Mesendoderm (in vitro differentiated cells): ENCODE measurements at regions not wholly inside any gene's neighbourhood (a gene's known extent, or its start where the extent isn't known, plus 50 kb on each side); places are given as distances from the start of the nearest gene placed in this dataset.

Experiments
- DNase-seq: peaks from one replicate; pipeline ENCODE4 v3.0.0; 2013
- H2AK5ac ChIP-seq: 2 replicates; pipeline ENCODE4 v1.6.1; 2013; ENCODE audit warnings: low read length, inconsistent platforms
- H2BK120ac ChIP-seq: 2 replicates; pipeline ENCODE4 v1.6.1; 2013; ENCODE audit warnings: low read depth, mild to moderate bottlenecking, low read length, moderate library complexity, mixed read lengths
- H2BK15ac ChIP-seq: replicated peaks from 2 replicates; pipeline ENCODE4 v1.6.1; 2013; ENCODE audit warnings: low read depth, mild to moderate bottlenecking, moderate library complexity
- H2BK5ac ChIP-seq: 2 replicates; pipeline ENCODE4 v1.6.1; 2013; ENCODE audit warnings: low read length, inconsistent platforms
- H3K18ac ChIP-seq: 2 replicates; pipeline ENCODE4 v1.6.1; 2013; ENCODE audit warnings: mild to moderate bottlenecking, low read length, mixed read lengths
- H3K23ac ChIP-seq: one replicate; pipeline ENCODE4 v1.6.1; 2013; ENCODE audit warnings: low read length
- H3K27ac ChIP-seq: 2 replicates; pipeline ENCODE4 v1.5.1; 2013; ENCODE audit warnings: low read depth, mild to moderate bottlenecking, inconsistent platforms, low read length, moderate library complexity
- H3K27me3 ChIP-seq: 2 replicates; pipeline ENCODE4 v1.6.1; 2013; ENCODE audit warnings: low read length, control low read depth, mild to moderate bottlenecking, inconsistent platforms; ENCODE audit not compliant: insufficient read depth, poor library complexity
- H3K36me3 ChIP-seq: 2 replicates; pipeline ENCODE4 v1.6.1; 2013; ENCODE audit warnings: low read length, inconsistent platforms; ENCODE audit not compliant: control insufficient read depth, insufficient read depth
- H3K4ac ChIP-seq: one replicate; pipeline ENCODE4 v1.6.1; 2013; ENCODE audit warnings: low read depth, mild to moderate bottlenecking, low read length, moderate library complexity
- H3K4me1 ChIP-seq: 2 replicates; pipeline ENCODE4 v1.6.1; 2013; ENCODE audit warnings: low read depth, low read length, inconsistent platforms; ENCODE audit not compliant: control insufficient read depth
- H3K4me2 ChIP-seq: 2 replicates; pipeline ENCODE4 v1.6.1; 2013; ENCODE audit warnings: low read length
- H3K4me3 ChIP-seq: 2 replicates; pipeline ENCODE4 v1.5.1; 2013; ENCODE audit warnings: mild to moderate bottlenecking, low read length
- H3K56ac ChIP-seq: one replicate; pipeline ENCODE4 v1.6.1; 2013; ENCODE audit warnings: low read length
- H3K79me1 ChIP-seq: 2 replicates; pipeline ENCODE4 v1.6.1; 2013; ENCODE audit warnings: low read length, inconsistent platforms
- H3K79me2 ChIP-seq: 2 replicates; pipeline ENCODE4 v1.6.1; 2013; ENCODE audit warnings: mild to moderate bottlenecking, low read length; ENCODE audit not compliant: control insufficient read depth, insufficient read depth
- H3K9ac ChIP-seq: 2 replicates; pipeline ENCODE4 v1.6.1; 2013; ENCODE audit warnings: low read length, inconsistent platforms
- H4K5ac ChIP-seq: one replicate; pipeline ENCODE4 v1.6.1; 2013; ENCODE audit warnings: low read length
- H4K8ac ChIP-seq: one replicate; pipeline ENCODE4 v1.6.1; 2013; ENCODE audit warnings: low read depth, mild to moderate bottlenecking, control low read depth, low read length, moderate library complexity
- WGBS: extraction: QIAGEN DNeasy Blood & Tissue Kit; methylation state at CpG from one replicate; pipeline ENCODE4 v1.1.7; 2013; ENCODE audit warnings: low lambda C conversion rate, missing lambda C conversion rate; ENCODE audit not compliant: insufficient coverage; ENCODE audit errors: extremely low coverage; 5-methylcytosine and 5-hydroxymethylcytosine counted together

- H3K27me3 ChIP-seq: no peaks in the 10 kb centered on the region
- DNase-seq: peak; percentile 91
- no peak overlapping the region for H3K23ac ChIP-seq
- H2BK120ac ChIP-seq: no peak overlapping the region
- no CpG with 5 or more reads among the region's 4 CpGs for WGBS
- peak overlapping the region; percentile 22 for H3K27ac ChIP-seq
- no peak overlapping the region for H3K4me2 ChIP-seq
- H4K5ac ChIP-seq: no peak overlapping the region
- no peak overlapping the region for H3K4me3 ChIP-seq
- H3K4me1 ChIP-seq: peaks cover 11% of the 10 kb centered on the region
- no peaks in the 10 kb centered on the region for H3K36me3 ChIP-seq
- no peak overlapping the region for H2BK5ac ChIP-seq
- H2AK5ac ChIP-seq: no peak overlapping the region
- no peak overlapping the region for H3K56ac ChIP-seq
- H3K18ac ChIP-seq: peak overlapping the region; percentile 7
- no peaks in the 10 kb centered on the region for H3K79me2 ChIP-seq
- no peaks in the 10 kb centered on the region for H3K79me1 ChIP-seq
- H4K8ac ChIP-seq: no peak overlapping the region
- H3K4ac ChIP-seq: no peak overlapping the region
- H2BK15ac ChIP-seq: no peak overlapping the region
- no peak overlapping the region for H3K9ac ChIP-seq
Observed at GRCh38 chr6:91031581-91031980, 444.7 kb upstream of the MAP3K7 start.

GRCh38 chr6:91029211-91029610, 442.3 kb upstream of the MAP3K7 start:
- no peak overlapping the region for H3K4me3 ChIP-seq
- WGBS: no CpG with 5 or more reads among the region's 6 CpGs
- no peaks in the 10 kb centered on the region for H3K36me3 ChIP-seq
- H3K18ac ChIP-seq: no peak overlapping the region
- H2BK15ac ChIP-seq: no peak overlapping the region
- no peak overlapping the region for H3K23ac ChIP-seq
- H3K4me2 ChIP-seq: no peak overlapping the region
- H3K27me3 ChIP-seq: no peaks in the 10 kb centered on the region
- H2BK120ac ChIP-seq: no peak overlapping the region
- no peak for DNase-seq
- no peaks in the 10 kb centered on the region for H3K79me2 ChIP-seq
- no peak overlapping the region for H4K8ac ChIP-seq
- no peak overlapping the region for H4K5ac ChIP-seq
- H3K4me1 ChIP-seq: peaks cover 9% of the 10 kb centered on the region
- H3K56ac ChIP-seq: no peak overlapping the region
- no peak overlapping the region for H2BK5ac ChIP-seq
- H3K79me1 ChIP-seq: no peaks in the 10 kb centered on the region
- no peak overlapping the region for H2AK5ac ChIP-seq
- H3K9ac ChIP-seq: no peak overlapping the region
- no peak overlapping the region for H3K4ac ChIP-seq
- no peak overlapping the region for H3K27ac ChIP-seq

GRCh38 chr6:91023529-91023928, 436.7 kb upstream of the MAP3K7 start:
- Histone ChIP-seq H3K79me2 (no peaks in the 10 kb centered on the region), H4K8ac (no peak overlapping the region), H3K9ac (no peak overlapping the region), H3K36me3 (no peaks in the 10 kb centered on the region), H3K4me2 (no peak overlapping the region), H3K79me1 (no peaks in the 10 kb centered on the region), H3K4ac (no peak overlapping the region), H2BK5ac (no peak overlapping the region), H3K23ac (no peak overlapping the region), H2BK120ac (no peak overlapping the region), H2BK15ac (no peak overlapping the region), H3K4me3 (no peak overlapping the region), H2AK5ac (no peak overlapping the region), H3K56ac (no peak overlapping the region), H3K4me1 (no peaks in the 10 kb centered on the region), H3K18ac (no peak overlapping the region), H4K5ac (no peak overlapping the region), H3K27me3 (no peaks in the 10 kb centered on the region), H3K27ac (no peak overlapping the region)
- no peak for DNase-seq

GRCh38 chr6:91020744-91021143, 433.9 kb upstream of the MAP3K7 start:
- Histone ChIP-seq H4K5ac (no peak overlapping the region), H2BK15ac (no peak overlapping the region), H3K27me3 (no peaks in the 10 kb centered on the region), H3K79me2 (no peaks in the 10 kb centered on the region), H3K23ac (no peak overlapping the region), H2BK5ac (no peak overlapping the region), H3K4me2 (no peak overlapping the region), H3K4me3 (no peak overlapping the region), H4K8ac (no peak overlapping the region), H3K4ac (no peak overlapping the region), H3K56ac (no peak overlapping the region), H3K4me1 (peaks cover 2% of the 10 kb centered on the region), H3K27ac (no peak overlapping the region), H2BK120ac (no peak overlapping the region), H2AK5ac (no peak overlapping the region), H3K79me1 (no peaks in the 10 kb centered on the region), H3K18ac (no peak overlapping the region), H3K9ac (no peak overlapping the region), H3K36me3 (no peaks in the 10 kb centered on the region)
- DNase-seq: no peak
- no CpG with 5 or more reads among the region's 1 CpG for WGBS

GRCh38 chr6:91018586-91018985, 431.7 kb upstream of the MAP3K7 start:
- no peak overlapping the region for H3K4me2 ChIP-seq
- no peak overlapping the region for H3K18ac ChIP-seq
- H3K9ac ChIP-seq: no peak overlapping the region
- no peak overlapping the region for H3K23ac ChIP-seq
- no peaks in the 10 kb centered on the region for H3K36me3 ChIP-seq
- H3K56ac ChIP-seq: no peak overlapping the region
- no peak overlapping the region for H4K8ac ChIP-seq
- H3K79me1 ChIP-seq: no peaks in the 10 kb centered on the region
- H4K5ac ChIP-seq: no peak overlapping the region
- no peaks in the 10 kb centered on the region for H3K79me2 ChIP-seq
- no peak overlapping the region for H3K27ac ChIP-seq
- no peak overlapping the region for H2BK120ac ChIP-seq
- H3K4me1 ChIP-seq: peaks cover 2% of the 10 kb centered on the region
- DNase-seq: no peak
- H2BK5ac ChIP-seq: no peak overlapping the region
- no peaks in the 10 kb centered on the region for H3K27me3 ChIP-seq
- no peak overlapping the region for H2AK5ac ChIP-seq
- no peak overlapping the region for H3K4ac ChIP-seq
- no peak overlapping the region for H3K4me3 ChIP-seq
- WGBS: no CpG with 5 or more reads among the region's 3 CpGs
- H2BK15ac ChIP-seq: no peak overlapping the region

GRCh38 chr6:91013511-91013910, 426.6 kb upstream of the MAP3K7 start:
- peaks cover 2% of the 10 kb centered on the region for H3K4me1 ChIP-seq
- no peak overlapping the region for H4K8ac ChIP-seq
- H3K23ac ChIP-seq: no peak overlapping the region
- no peaks in the 10 kb centered on the region for H3K79me1 ChIP-seq
- no peak overlapping the region for H3K4me2 ChIP-seq
- H3K4me3 ChIP-seq: no peak overlapping the region
- no peak overlapping the region for H3K4ac ChIP-seq
- H3K79me2 ChIP-seq: no peaks in the 10 kb centered on the region
- no peak overlapping the region for H3K27ac ChIP-seq
- no peak overlapping the region for H2AK5ac ChIP-seq
- no peak overlapping the region for H3K18ac ChIP-seq
- H2BK15ac ChIP-seq: no peak overlapping the region
- H3K27me3 ChIP-seq: no peaks in the 10 kb centered on the region
- H3K56ac ChIP-seq: no peak overlapping the region
- no peak overlapping the region for H4K5ac ChIP-seq
- H2BK5ac ChIP-seq: no peak overlapping the region
- H3K36me3 ChIP-seq: no peaks in the 10 kb centered on the region
- no peak for DNase-seq
- H3K9ac ChIP-seq: no peak overlapping the region
- no peak overlapping the region for H2BK120ac ChIP-seq
